MG63 (cell line): ENCODE measurements at regions not wholly inside any gene's neighbourhood (a gene's known extent, or its start where the extent isn't known, plus 50 kb on each side); places are given as distances from the start of the nearest gene placed in this dataset.
A peak's percentile ranks its signal among the peaks of the same experiment; 100 is the strongest.

Experiments
- DNase-seq: peaks from one replicate; pipeline ENCODE4 v3.0.0-alpha.2; 2020
- H3K27me3 ChIP-seq: fragments of 250-450 bp; sonication (Bioruptor Pico); 2 replicates; pipeline ENCODE4 v1.5.1; 2020; ENCODE audit warnings: mild to moderate bottlenecking, moderate library complexity
- H3K36me3 ChIP-seq: fragments of 250-450 bp; sonication (Bioruptor Pico); 2 replicates; pipeline ENCODE4 v1.5.1; 2020; ENCODE audit warnings: mild to moderate bottlenecking, moderate library complexity
- H3K4me3 ChIP-seq: fragments of 250-450 bp; sonication (Bioruptor Pico); 2 replicates; pipeline ENCODE4 v1.5.1; 2020; ENCODE audit warnings: mild to moderate bottlenecking, moderate library complexity
- H3K9me3 ChIP-seq: fragments of 250-450 bp; sonication (Bioruptor Pico); 2 replicates; pipeline ENCODE4 v1.5.1; 2020; ENCODE audit warnings: mild to moderate bottlenecking, moderate library complexity

GRCh38 chr16:17839272-17839671 is 368.5 kb upstream of the XYLT1 start:
- Histone ChIP-seq H3K4me3 (no peak overlapping the region), H3K27me3 (no peaks in the 10 kb centered on the region), H3K9me3 (peaks cover 3% of the 10 kb centered on the region; the same call in 1 of the 2 replicates), H3K36me3 (no peaks in the 10 kb centered on the region)
- peak; percentile 92 for DNase-seq

GRCh38 chr16:17836868-17837602 is 366.3 kb upstream of the XYLT1 start:
- H3K9me3 ChIP-seq, result peaks cover 3% of the 10 kb centered on the region; the same call in 1 of the 2 replicates
- H3K4me3 ChIP-seq, result no peak overlapping the region
- no peaks in the 10 kb centered on the region for H3K27me3 ChIP-seq
- DNase-seq, result peak; percentile 80
- H3K36me3 ChIP-seq, result no peaks in the 10 kb centered on the region

GRCh38 chr16:17835118-17835876 is 364.5 kb upstream of the XYLT1 start:
- DNase-seq, result no peak
- no peaks in the 10 kb centered on the region for H3K9me3 ChIP-seq
- H3K27me3 ChIP-seq, result no peaks in the 10 kb centered on the region
- H3K36me3 ChIP-seq, result no peaks in the 10 kb centered on the region
- no peak overlapping the region for H3K4me3 ChIP-seq

GRCh38 chr16:17832738-17833137 is 362.0 kb upstream of the XYLT1 start:
- Histone ChIP-seq H3K36me3 (no peaks in the 10 kb centered on the region), H3K27me3 (no peaks in the 10 kb centered on the region), H3K4me3 (no peak overlapping the region), H3K9me3 (no peaks in the 10 kb centered on the region)
- DNase-seq, result no peak

GRCh38 chr16:17831330-17831729 is 360.6 kb upstream of the XYLT1 start:
- H3K36me3 ChIP-seq, result no peaks in the 10 kb centered on the region
- H3K4me3 ChIP-seq, result no peak overlapping the region
- H3K27me3 ChIP-seq, result no peaks in the 10 kb centered on the region
- no peak for DNase-seq
- H3K9me3 ChIP-seq, result no peaks in the 10 kb centered on the region

- Histone ChIP-seq H3K36me3 (no peaks in the 10 kb centered on the region), H3K9me3 (no peaks in the 10 kb centered on the region), H3K27me3 (no peaks in the 10 kb centered on the region), H3K4me3 (no peak overlapping the region)
- no peak for DNase-seq
Measured at GRCh38 chr16:17830651-17831050, 359.9 kb upstream of the XYLT1 start.

- H3K9me3 ChIP-seq, result no peaks in the 10 kb centered on the region
- DNase-seq, result no peak
- no peak overlapping the region for H3K4me3 ChIP-seq
Measured at GRCh38 chr16:17829811-17830210, 359.1 kb upstream of the XYLT1 start.

GRCh38 chr16:17828012-17828411 is 357.3 kb upstream of the XYLT1 start:
- no peaks in the 10 kb centered on the region for H3K27me3 ChIP-seq
- H3K36me3 ChIP-seq, result no peaks in the 10 kb centered on the region
- H3K9me3 ChIP-seq, result no peaks in the 10 kb centered on the region
- H3K4me3 ChIP-seq, result no peak overlapping the region
- DNase-seq, result peak; percentile 72

More at GRCh38 chr16:17829811-17830210, 359.1 kb upstream of the XYLT1 start:
- no peaks in the 10 kb centered on the region for H3K36me3 ChIP-seq
- no peaks in the 10 kb centered on the region for H3K27me3 ChIP-seq

- Histone ChIP-seq H3K27me3 (no peaks in the 10 kb centered on the region), H3K9me3 (no peaks in the 10 kb centered on the region), H3K36me3 (no peaks in the 10 kb centered on the region), H3K4me3 (no peak overlapping the region)
- DNase-seq, result no peak
Measured at GRCh38 chr16:17827313-17827712, 356.6 kb upstream of the XYLT1 start.

GRCh38 chr16:17817943-17818342 is 347.2 kb upstream of the XYLT1 start:
- H3K4me3 ChIP-seq, result no peak overlapping the region
- H3K9me3 ChIP-seq, result peaks cover 13% of the 10 kb centered on the region
- H3K27me3 ChIP-seq, result no peaks in the 10 kb centered on the region
- DNase-seq, result no peak
- H3K36me3 ChIP-seq, result no peaks in the 10 kb centered on the region

- Histone ChIP-seq H3K36me3 (no peaks in the 10 kb centered on the region), H3K27me3 (no peaks in the 10 kb centered on the region), H3K9me3 (peaks cover 13% of the 10 kb centered on the region), H3K4me3 (no peak overlapping the region)
- DNase-seq, result no peak
Measured at GRCh38 chr16:17817260-17817659, 346.5 kb upstream of the XYLT1 start.

GRCh38 chr16:17812771-17813170 is 342.0 kb upstream of the XYLT1 start:
- no peaks in the 10 kb centered on the region for H3K36me3 ChIP-seq
- H3K9me3 ChIP-seq, result peaks cover 15% of the 10 kb centered on the region
- no peaks in the 10 kb centered on the region for H3K27me3 ChIP-seq
- no peak for DNase-seq
- H3K4me3 ChIP-seq, result no peak overlapping the region

GRCh38 chr16:17804857-17805256 is 334.1 kb upstream of the XYLT1 start:
- DNase-seq, result no peak
- no peaks in the 10 kb centered on the region for H3K27me3 ChIP-seq

GRCh38 chr16:17803625-17804410 is 333.1 kb upstream of the XYLT1 start:
- Histone ChIP-seq H3K4me3 (no peak overlapping the region), H3K9me3 (no peaks in the 10 kb centered on the region), H3K27me3 (no peaks in the 10 kb centered on the region), H3K36me3 (no peaks in the 10 kb centered on the region)
- peak; percentile 43 for DNase-seq

More at GRCh38 chr16:17804857-17805256, 334.1 kb upstream of the XYLT1 start:
- no peaks in the 10 kb centered on the region for H3K9me3 ChIP-seq
- no peaks in the 10 kb centered on the region for H3K36me3 ChIP-seq
- no peak overlapping the region for H3K4me3 ChIP-seq

GRCh38 chr16:17802571-17802970 is 331.8 kb upstream of the XYLT1 start:
- Histone ChIP-seq H3K4me3 (no peak overlapping the region), H3K36me3 (no peaks in the 10 kb centered on the region), H3K27me3 (no peaks in the 10 kb centered on the region), H3K9me3 (no peaks in the 10 kb centered on the region)
- DNase-seq, result no peak

- no peak for DNase-seq
- Histone ChIP-seq H3K36me3 (no peaks in the 10 kb centered on the region), H3K4me3 (no peak overlapping the region), H3K27me3 (no peaks in the 10 kb centered on the region), H3K9me3 (no peaks in the 10 kb centered on the region)
Measured at GRCh38 chr16:17801068-17801467, 330.3 kb upstream of the XYLT1 start.

- Histone ChIP-seq H3K27me3 (no peaks in the 10 kb centered on the region), H3K36me3 (no peaks in the 10 kb centered on the region), H3K4me3 (no peak overlapping the region), H3K9me3 (no peaks in the 10 kb centered on the region)
- no peak for DNase-seq
Measured at GRCh38 chr16:17798716-17799115, 328.0 kb upstream of the XYLT1 start.
